ENCODE measurements at regions not wholly inside any gene's neighbourhood (a gene's known extent, or its start where the extent isn't known, plus 50 kb on each side); places are given as distances from the start of the nearest gene placed in this dataset.

DNA sequence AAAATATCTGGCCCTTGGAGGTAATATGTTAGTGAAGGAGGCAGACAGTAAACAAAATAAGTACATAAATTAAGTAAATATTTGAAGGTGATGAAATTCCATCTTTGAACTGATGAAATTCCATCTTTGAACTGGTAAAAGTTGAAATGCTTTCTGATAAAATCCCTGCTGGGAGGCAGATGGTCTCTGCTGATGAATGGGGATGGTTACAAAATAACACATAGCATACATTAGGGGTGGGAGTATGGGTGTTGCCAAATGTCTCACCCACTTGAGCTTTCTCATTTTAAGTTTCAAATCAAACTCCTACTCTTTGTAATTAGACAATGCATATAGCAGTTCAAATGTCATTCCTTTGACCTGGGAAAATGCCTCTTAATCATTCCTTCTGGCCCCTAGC is 77.5 kb upstream of the SORCS3 start:
- Histone ChIP-seq H2BK120ac (ENCODE audit: low read depth, low read length) (no peak overlapping the region), H2BK20ac (ENCODE audit: low read depth, low read length) (no peak overlapping the region), H3K9ac (ENCODE audit: low read depth, low read length) (no peak overlapping the region), H3K27me3 (ENCODE audit: control insufficient read depth, insufficient read depth, low read length) (no peaks in the 10 kb centered on the region), H4K91ac (ENCODE audit: insufficient read depth, low read depth, low read length) (no peak overlapping the region), H3K9me3 (ENCODE audit: control insufficient read depth, insufficient read depth, low read length) (no peaks in the 10 kb centered on the region), H3K4me2 (ENCODE audit: low read depth, low read length) (no peak overlapping the region), H3K4me3 (ENCODE audit: insufficient read depth, low read depth, low read length) (no peak overlapping the region), H4K20me1 (ENCODE audit: insufficient read depth, low read length) (no peaks in the 10 kb centered on the region), H2AK9ac (replicated peaks; ENCODE audit: low read depth, low read length, poor library complexity) (no peak overlapping the region), H3K18ac (ENCODE audit: low read depth, low read length) (no peak overlapping the region), H2BK5ac (ENCODE audit: low read depth, low read length, poor library complexity, severe bottlenecking) (no peak overlapping the region), H3K79me1 (ENCODE audit: low read depth in 1 of 2, low read length in 2 of 2) (no peaks in the 10 kb centered on the region), H3K4ac (ENCODE audit: low read depth, low read length) (no peak overlapping the region), H4K5ac (ENCODE audit: low read depth, low read length) (no peak overlapping the region), H2AK5ac (ENCODE audit: low read depth, low read length) (no peak overlapping the region), H3K36me3 (ENCODE audit: control insufficient read depth, insufficient read depth, low read length) (no peaks in the 10 kb centered on the region), H4K8ac (ENCODE audit: low read depth in 2 of 2, low read length in 2 of 2) (no peak overlapping the region), H3K9me1 (ENCODE audit: insufficient read depth, low read length) (no peaks in the 10 kb centered on the region), H2AFZ (replicated peaks; ENCODE audit: low read length, poor library complexity) (no peak overlapping the region), H3K23ac (ENCODE audit: low read depth, low read length) (no peak overlapping the region), H3K56ac (ENCODE audit: extremely low read depth, insufficient read depth, low read length) (no peak overlapping the region), H2BK15ac (ENCODE audit: low read depth, low read length) (no peak overlapping the region), H3K27ac (ENCODE audit: insufficient read depth, low read length) (no peak overlapping the region), H3K14ac (replicated peaks; ENCODE audit: low read depth, low read length) (no peak overlapping the region), H3K4me1 (ENCODE audit: control insufficient read depth, insufficient read depth, low read length) (no peaks in the 10 kb centered on the region)
- CTCF ChIA-PET: no interaction called here
- intact Hi-C loops (cut with micrococcal nuclease) (no loop called here), in situ Hi-C loops (cut with MboI; ENCODE audit: low sequenced_read_pairs) (no loop called here), dilution Hi-C loops (cut with HindIII; ENCODE audit: low sequenced_read_pairs, unreplicated experiment) (no loop called here)
- ATAC-seq (ENCODE audit: low read depth): no peak
- no TSS peak for BruUV-seq (replicated peaks)
- DNase-seq: no peak
- POLR2A ChIA-PET (ENCODE audit: unreplicated experiment): no interaction called here
- TF ChIP-seq POLR2A (IDR thresholded peaks at IDR 0.05; ENCODE audit: low read depth, low read length) (no peak), FOS (IDR thresholded peaks at IDR 0.05; ENCODE audit: low read depth, low read length) (no peak), SMC3 (IDR thresholded peaks at IDR 0.05; ENCODE audit: low read depth, low read length) (no peak), CHD1 (IDR thresholded peaks at IDR 0.05; ENCODE audit: low read depth, low read length) (no peak), CTCF (conservative IDR thresholded peaks at IDR 0.05; ENCODE audit: low read depth, low read length) (no peak), RFX5 (IDR thresholded peaks at IDR 0.05; ENCODE audit: low read depth, low read length) (no peak), MAZ (IDR thresholded peaks at IDR 0.05; ENCODE audit: borderline replicate concordance, low read depth, low read length) (no peak), MXI1 (IDR thresholded peaks at IDR 0.05; ENCODE audit: borderline replicate concordance, low read depth, low read length) (no peak), MAFK (IDR thresholded peaks at IDR 0.05; ENCODE audit: low read depth, low read length) (no peak)
- TF ChIP-seq, protein P1, sequence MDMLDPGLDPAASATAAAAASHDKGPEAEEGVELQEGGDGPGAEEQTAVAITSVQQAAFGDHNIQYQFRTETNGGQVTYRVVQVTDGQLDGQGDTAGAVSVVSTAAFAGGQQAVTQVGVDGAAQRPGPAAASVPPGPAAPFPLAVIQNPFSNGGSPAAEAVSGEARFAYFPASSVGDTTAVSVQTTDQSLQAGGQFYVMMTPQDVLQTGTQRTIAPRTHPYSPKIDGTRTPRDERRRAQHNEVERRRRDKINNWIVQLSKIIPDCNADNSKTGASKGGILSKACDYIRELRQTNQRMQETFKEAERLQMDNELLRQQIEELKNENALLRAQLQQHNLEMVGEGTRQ (IDR thresholded peaks at IDR 0.05; ENCODE audit: low read depth, low read length): no peak
